ENCODE measurements at regions not wholly inside any gene's neighbourhood (a gene's known extent, or its start where the extent isn't known, plus 50 kb on each side); places are given as distances from the start of the nearest gene placed in this dataset.
A peak's percentile ranks its signal among the peaks of the same experiment; 100 is the strongest.

DNA sequence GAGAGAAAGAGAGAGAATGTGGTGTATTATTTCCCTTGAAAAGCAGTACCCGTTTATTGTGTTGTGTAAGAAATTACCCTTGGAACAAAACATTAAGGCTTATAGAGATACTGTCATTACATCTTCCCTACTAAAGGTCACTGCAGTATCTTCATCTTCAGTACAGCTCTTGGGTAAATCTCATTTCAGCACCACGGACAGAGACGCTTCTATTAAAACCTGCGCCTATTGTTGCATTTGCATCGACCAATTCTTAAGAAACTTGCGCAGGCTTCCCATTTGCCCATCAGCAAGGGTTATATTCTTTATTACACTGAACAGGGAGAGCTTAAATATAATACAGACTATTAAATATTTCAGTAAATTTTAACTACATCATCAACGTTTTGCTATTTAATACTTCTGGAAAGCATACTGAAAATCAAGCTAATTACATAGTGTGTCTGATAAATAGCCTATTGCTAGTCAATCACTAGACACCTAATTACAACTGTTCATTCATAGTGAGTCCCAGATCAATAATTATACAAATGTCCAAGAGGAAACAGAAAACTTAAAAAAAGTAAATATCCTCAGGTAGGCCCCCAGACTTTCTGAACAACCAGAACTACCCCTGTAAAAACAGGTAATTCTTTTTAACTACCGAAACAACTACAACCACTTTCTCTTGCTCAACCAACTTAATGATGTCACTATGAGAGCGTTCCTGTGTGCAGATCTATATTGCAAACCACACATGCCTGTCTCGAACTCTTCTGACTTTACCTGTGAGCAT is 350.6 kb downstream of the LIG4 start:
- DNase-seq (ENCODE audit: low read depth), result peak; percentile 83

DNA sequence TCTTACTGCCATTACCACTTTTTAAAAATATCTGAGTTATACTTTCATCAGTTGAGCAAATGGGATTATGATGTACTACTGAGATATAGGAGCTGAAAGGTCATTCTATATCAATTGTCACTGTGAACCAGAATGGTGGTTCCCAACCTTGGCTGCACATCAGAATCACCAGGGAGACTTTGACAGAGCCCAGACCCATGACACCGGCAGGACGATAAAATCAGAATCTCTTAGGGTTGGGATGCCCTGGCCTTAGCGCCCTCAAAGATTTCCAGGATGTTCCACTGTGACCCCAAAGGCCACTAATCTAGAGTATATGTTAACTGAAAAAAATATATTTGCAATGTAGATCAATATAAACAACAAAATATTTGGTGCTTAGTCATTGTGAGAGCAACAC is 355.1 kb downstream of the LIG4 start:
- DNase-seq (ENCODE audit: low read depth), result no peak

DNA sequence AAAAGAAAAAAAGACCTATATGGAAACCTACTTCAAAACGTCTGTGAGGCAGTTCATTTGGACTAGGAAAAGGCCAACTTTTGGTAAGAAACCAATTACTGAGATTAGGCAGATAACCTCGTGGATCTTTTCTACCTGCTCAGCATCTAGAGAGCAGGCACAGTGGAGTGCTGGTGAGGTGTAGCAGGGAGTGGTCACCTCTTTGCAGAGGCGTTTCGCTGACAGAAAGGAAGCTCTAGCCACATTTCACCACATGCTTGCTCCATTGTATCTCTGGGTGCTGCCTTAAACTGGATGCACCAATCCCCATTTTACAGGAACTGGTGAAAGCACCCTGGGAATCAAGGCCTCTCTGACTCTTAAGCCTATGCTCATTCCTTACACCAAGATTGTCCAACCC is 360.5 kb downstream of the LIG4 start:
- no peak for DNase-seq (ENCODE audit: low read depth)

DNA sequence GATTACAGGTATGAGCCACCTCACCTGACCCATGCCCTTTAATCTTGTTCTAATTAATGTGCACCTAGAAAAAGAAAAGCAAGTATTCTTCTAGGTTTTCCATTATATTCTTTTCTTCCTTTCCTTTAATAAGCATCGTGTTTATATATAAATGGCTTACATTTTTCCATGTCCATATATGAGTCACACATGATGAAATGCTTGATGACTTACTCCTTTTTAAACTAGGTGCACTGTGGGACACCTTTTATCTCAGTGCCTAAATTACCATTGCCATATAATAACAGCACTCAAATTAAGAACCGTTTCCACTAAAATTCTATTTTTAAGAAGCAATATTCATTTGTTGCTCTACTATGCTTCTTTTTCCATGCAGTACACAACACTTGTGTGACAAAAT is 363.3 kb downstream of the LIG4 start:
- DNase-seq (ENCODE audit: low read depth), result peak; percentile 42

DNA sequence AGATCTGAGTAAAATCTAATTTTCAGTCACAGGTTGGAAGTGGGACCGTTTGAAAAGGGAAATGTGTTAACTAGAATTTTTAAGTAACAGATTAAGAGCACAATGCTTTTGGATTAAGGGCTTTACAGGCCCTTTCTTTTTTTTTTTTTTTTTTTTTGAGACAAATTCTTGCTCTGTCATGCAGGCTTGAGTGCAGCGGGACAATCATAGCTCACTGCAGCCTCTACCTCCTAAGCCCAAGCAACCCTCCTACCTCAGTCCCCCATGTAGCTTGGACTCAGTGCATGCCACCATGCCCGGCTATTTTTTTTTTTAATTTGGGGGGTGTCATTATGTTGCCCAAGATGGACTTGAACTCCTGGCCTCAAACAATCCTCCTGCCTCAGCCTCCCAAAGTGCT is 363.7 kb downstream of the LIG4 start:
- DNase-seq (ENCODE audit: low read depth), result no peak

DNA sequence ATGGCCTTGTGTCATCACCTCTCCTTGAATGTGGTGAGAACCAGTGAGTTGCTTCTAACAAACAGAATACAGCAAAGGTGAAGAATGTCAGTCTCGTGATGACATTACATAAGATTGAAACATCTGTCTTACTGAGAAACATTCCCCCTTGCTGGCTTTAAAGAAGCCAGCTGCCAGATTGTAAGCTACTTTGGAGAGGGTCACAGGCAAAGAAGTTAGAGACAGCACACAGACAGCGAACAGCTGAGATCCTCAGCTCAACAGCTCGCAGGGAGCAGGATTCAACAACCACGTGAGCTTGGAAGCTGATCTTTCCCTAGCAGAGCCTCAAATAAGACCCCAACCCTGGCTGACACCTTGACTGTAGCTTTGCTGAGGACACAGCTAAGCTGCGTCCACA is 367.9 kb downstream of the LIG4 start:
- peak; percentile 29 for DNase-seq (ENCODE audit: low read depth)

DNA sequence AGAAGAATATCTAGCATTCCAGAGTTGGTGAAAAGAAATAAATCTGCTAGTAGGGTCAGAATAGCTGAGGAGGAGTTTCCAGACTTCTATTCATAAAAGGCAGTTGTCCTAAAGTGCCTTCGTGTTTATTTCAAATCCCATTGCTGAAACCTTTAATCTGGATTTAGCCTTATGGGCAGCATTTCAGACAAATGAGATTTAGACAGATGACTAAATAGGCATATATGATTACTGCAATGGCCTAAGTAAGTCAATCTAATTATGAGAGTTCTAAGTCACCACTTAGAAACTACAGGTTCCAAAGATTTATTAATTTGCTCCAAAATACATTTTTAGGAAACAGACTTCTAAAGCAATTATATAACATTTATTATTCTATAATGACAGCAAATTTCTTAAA is 368.7 kb downstream of the LIG4 start:
- no peak for DNase-seq (ENCODE audit: low read depth)

DNA sequence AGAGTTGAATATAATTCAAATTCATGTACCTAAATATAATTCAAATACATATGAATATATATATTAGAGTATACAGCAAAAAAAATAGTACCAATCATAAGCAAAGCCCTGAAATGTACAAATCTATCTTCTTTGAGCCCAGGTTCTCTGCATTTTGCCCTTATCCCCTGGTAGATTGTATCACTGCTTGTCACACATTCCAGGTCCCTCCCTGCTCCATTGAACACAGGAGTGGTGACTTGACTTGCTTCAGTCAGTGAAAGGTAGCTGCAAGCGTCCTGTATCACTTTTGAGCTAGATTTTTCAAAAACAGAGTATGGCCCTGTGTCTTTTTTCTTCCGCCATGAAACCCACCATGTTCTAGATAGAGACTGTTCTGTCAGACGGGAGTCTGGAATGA is 369.4 kb downstream of the LIG4 start:
- DNase-seq (ENCODE audit: low read depth), result no peak

DNA sequence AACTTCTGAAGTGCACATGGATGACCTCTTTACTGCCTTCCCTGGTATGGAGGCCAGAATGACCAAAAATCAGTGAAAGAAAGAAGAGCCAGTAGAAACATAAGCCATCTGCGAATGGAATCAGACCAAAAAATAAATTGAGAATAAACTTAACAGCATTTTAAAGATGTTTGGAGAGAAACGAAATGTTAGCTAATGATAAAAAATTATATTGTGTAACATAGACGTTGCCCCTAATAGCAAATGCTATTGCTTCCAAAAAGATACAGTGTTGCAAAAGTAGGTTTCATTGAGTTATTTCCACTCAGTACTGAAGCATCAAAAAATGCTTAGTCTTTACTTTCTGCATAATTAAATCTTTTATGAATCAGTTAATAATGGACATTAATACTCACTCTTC is 371.7 kb downstream of the LIG4 start:
- DNase-seq (ENCODE audit: low read depth), result no peak

DNA sequence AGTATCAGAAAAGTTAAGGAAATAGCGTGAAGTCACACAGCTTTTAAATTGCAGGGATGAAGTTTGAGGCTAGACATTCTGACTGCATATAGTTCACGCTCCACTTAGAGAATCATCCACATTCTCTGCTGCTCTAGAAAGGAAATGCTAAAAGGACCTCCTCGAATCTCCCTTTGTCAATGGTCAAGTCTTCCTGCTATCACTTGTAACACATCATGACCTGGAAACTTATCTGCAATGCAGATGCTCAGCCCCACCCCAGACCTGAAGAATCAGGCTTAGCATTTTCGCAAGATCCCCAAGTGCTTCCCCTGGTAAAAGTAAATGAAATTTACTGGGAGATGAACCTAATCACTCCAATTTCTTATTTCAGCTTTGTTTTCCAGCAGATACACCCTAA is 372.1 kb downstream of the LIG4 start:
- DNase-seq (ENCODE audit: low read depth), result no peak

DNA sequence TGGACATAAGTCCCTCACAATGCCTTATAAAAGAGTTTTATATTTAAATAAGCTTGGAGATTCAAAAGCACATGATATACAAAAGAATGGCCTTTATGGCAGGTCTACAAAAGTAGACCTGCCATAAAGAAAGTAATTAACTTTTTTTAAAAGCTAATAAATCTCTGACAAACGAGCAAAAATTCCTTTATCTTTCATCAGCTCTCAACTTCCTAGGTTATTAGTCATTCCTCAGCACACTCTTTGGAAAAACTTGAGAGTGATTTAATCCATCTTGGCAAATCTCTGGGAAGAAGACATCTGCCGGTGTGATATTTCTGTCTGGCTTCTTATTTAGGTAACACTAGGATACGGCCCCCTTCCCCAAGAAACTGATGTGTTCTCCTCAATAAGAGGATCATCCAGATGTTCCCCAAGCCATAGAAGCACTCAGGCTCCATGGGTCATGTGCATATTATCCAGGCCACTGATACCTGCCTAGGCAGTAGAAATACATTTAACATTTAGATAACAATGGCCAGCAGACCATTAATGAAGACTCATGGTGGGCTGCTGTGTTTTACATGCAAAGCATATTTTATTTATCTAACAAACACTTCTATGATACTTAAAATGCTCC is 372.7 kb downstream of the LIG4 start:
- DNase-seq (ENCODE audit: low read depth), result peak; percentile 71

DNA sequence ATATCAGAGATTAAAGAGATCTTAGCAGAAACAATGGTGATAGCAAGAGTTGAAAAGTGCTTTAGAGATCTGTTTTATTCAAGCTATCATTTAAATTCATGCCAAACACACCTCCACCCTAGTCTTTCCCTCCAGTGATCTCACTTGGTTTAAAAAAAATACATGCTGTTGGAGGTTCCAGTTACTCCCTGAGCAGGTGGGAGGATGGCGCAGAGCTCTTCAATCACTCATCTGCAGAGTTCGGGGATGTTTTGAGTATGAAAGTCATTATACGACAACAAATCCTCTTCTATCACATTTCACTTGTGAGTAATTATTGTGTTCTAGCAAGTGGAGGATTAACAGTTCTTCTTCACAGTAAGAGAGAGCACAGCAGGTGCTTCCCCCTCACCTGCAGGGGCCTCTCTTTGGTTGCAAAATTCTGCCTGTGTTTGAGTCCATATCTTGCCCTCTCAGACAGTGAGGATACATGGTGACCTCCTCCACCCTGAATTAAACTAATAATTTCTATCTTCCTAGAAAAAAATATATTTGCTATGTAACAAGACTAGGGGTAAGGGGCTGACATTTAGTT is 376.7 kb downstream of the LIG4 start:
- DNase-seq (ENCODE audit: low read depth), result no peak

DNA sequence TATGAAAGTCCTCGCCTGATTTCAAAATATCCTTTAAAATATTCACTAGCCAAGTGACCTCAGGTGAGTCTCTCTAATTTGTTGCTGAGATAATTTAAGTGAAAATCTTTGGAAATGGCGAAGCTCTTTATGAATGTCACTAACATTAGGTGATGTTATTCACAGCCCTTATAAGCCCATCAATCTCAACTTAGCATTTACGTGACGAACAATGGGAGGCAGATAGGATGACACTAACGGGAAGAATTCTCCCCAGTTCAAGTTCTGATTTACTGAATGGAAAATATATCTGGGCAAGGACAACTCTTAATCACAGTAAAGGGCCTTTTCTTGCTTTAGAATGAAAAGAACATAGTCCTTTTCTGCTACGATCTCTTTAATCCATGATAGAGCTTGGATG is 378.7 kb downstream of the LIG4 start:
- DNase-seq (ENCODE audit: low read depth), result no peak

DNA sequence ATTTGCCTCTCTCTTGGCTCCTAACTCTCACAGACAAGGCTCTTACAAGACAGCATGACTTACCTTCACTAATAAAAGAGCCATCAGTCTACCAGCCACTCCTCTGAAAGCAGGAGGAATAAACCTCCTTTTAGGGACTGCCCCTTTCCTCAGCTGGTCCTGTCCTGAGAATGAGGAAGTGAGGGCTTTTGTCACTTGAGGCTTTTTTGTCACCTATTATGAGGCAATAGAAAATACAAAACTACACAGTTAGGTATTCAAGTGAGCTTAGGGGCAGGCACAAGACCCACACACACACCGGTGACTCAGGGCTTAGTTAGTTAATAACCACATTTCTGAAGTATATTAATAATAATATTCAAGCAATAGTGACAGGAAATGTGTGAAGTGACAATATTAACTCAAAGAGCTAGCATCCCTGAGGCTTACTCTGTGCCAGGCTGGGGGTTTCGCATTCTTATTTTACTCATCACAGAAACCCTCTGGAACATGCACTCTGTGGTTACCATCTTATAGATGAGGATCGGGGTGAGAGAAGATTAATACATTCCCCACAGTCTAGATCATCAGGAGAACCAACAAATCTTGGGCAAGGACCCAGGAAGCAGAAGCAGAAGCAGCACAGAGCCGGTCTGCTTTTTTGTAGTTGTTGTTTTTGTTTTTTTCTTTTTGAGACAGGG is 379.9 kb downstream of the LIG4 start:
- peak; percentile 92 for DNase-seq (ENCODE audit: low read depth)

DNA sequence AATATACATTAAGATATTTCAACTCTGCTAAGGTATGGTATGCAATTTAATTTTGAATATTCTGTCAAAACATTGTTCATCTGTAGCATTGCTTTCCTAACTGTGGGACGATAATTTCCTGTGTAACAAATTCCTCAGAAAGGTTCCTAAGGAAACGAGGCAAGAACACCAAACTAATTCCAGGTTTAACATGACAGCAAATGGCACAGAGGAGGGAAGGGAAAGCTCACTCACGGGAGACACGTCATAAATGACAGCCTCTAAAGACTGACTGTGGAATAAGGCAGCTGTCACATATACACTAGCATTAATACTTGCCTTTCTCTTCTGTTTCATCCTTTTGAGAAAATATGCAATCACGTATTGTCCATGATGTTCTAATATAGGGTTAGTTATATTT is 380.6 kb downstream of the LIG4 start:
- DNase-seq (ENCODE audit: low read depth), result peak; percentile 24

DNA sequence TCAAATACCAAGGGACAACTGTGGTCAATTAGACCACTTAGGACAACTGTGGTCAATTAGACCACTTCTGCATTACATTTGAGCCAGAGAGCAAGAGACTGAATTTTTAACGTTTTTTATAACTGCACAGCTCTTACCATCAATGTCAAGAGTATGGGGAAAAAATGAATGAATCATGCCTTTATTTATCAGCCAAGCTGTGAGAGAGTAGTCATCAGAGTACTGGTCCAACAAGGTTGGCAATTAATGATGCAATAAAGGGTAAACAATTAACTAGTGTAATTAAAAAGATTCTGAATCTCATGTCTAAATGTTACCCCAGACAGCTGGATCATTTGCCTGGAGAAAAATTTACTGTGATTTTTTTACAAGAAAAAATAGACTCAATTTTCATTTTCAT is 381.1 kb downstream of the LIG4 start:
- DNase-seq (ENCODE audit: low read depth), result peak; percentile 76

DNA sequence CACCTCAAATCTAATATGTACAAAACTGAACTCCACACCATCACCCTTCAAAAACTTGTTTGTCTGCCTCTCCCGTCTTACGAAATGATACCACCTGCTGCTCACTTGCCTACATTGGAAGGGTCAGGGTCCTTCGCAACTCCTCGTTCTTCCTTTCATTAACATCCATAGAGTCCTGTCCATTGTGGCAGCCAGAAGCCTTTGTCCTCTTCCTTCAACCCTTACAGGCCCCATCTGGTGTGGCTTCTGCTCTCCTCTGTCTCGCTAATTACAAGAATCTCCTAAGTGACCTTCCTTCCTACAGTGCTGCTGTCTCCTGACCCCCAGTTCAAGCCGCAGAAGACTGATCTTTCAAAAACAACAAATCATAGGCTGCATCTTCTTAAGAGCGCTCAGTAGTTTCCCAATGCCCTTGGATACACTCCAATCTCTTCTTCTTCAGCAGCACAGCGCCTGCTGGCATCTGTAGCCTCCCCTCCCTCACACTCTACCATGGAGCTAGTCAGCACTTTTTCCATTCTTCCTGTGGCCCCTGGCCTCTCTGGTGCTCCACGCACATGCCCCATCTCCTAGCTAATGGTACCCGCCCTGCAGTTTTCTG is 382.7 kb downstream of the LIG4 start:
- DNase-seq (ENCODE audit: low read depth), result peak; percentile 40

DNA sequence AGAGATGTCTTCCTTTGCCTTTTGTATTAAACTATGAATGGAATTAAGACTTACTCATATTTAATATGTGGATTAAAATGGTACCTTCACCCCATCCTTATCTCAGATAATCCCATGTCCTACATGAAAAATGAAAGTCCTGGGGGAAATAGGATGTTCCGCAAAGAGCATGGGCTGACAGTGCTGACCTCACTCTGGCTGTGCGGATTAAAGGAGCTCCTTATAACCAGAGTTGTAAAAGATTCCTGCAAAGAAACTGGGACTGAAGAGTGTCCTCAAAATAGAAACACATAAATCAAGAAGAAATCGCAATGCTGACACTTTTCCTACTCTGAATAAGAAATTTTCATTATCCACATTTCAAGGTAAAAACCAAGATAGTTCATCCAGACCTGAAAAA is 384.5 kb downstream of the LIG4 start:
- DNase-seq (ENCODE audit: low read depth), result no peak

DNA sequence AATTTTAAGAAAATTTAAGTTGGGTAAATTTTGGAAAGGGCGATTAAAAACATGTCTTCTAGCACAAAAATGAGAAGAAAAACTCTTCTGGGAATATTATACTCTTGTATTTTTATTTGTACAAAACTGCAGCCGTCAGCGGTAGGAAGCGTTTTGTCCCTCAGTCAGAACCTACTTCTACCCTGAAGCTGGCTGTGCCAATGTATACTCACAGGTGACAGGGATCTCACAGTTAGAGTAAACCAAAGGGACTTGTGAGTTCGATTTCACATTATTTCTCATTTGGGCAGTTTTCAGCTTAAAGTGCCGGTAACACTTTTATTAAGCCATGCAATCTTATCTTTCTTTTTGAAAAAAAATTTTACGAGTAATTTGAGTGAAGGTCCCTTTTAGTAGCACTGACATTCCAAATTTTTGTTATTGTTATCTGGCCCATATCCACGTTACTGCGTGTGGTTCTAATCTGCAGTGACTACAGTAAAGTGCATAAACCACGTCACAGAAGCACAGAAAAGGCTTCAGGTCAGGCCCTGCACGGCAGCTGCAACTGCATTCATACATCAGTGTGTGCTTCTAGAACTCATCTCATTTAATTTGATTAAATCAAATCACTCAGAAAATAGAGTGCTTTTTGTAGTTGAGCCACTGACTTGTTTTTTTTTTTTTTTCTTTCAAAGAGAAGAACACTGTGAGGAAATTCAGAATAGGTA is 387.3 kb downstream of the LIG4 start:
- DNase-seq (ENCODE audit: low read depth), result no peak

DNA sequence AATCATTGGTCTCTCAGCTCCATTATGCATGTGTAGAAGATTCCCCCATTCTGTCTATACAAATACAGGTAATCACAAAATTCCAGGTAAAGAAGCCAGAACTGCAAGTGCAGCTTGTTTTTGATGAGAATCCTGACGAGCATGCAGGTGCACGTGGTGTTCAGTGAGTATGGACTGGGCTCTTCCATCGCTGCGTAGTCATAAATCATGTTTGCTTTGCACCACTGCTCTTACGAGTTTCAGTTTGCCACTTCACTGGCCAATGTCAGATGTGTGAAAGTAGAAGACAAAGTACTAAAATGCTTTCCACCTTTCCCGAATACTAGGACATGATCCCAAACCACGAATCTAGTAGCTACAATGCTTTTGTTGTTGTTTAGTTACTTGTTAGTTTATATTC is 390.7 kb downstream of the LIG4 start:
- no peak for DNase-seq (ENCODE audit: low read depth)

DNA sequence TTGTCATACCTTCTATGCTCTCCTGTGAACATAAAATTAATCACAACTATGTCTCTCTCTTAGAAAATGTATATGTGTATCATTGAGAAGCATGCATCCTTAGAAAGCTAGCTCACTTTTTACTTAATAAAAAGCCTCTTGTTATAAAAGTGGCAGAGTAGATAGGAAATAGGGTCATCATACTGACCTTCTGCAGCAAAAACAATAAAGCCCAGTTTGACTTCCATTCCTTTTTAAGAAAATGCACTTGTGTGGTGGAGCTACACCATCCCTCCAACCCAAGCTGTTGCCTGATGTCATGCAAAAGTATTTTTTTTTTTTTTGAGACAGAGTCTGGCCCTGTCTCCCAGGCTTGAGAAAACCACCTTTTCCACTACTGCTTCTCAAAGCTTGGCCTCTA is 393.3 kb downstream of the LIG4 start:
- no peak for DNase-seq (ENCODE audit: low read depth)

DNA sequence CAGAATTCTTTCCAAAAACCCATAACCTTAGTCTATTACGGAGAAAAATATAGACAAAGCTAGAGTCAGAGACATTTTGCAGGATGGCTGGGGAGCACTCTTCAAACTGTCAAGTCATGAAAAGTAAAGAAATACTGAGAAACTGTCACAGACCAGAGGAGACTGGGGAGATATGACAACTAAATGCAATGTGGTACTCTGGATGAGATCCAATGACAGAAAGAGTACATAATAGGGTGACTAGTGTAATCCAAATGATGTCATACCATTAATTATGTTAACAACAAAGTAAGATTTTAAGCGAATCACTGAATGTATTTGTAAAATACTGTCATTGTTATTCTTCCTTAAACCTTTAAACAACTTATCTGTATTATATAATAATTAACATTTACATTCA is 393.8 kb downstream of the LIG4 start:
- no peak for DNase-seq (ENCODE audit: low read depth)
